Natural killer cell treated with Interleukin-12 subunit alpha and Interleukin-12 subunit beta and Interleukin-15 and Interleukin-18, amount 100 ng/mL, for 72 hours (primary cell): ENCODE measurements at regions not wholly inside any gene's neighbourhood (a gene's known extent, or its start where the extent isn't known, plus 50 kb on each side); places are given as distances from the start of the nearest gene placed in this dataset.

Experiments used
- ATAC-seq, 2 donors: fragments of 150-1000 bp; cut with Tn5 transposase in 1 of 2; sonication (Bioruptor Pico), chemical (Tn5 transposase) in 1 of 2; 2 replicates each; pipeline ENCODE4 v1.10.0; 2021
- DNase-seq: peaks from one replicate; pipeline ENCODE4 v3.0.0; 2022; ENCODE audit warnings: low spot score
- H3K27ac Mint-ChIP-seq, 2 donors: 1 replicate in 1 of 2; 2 replicates in 1 of 2; pipeline ENCODE4 v1.8.0; 2022; ENCODE audit warnings: mixed read lengths in 2 of 2, mild to moderate bottlenecking in 1 of 2, moderate library complexity in 1 of 2
- H3K27me3 Mint-ChIP-seq, 2 donors: 1 replicate in 1 of 2; 2 replicates in 1 of 2; pipeline ENCODE4 v1.8.0; 2022; ENCODE audit warnings: mixed read lengths in 2 of 2
- H3K36me3 Mint-ChIP-seq: one replicate; pipeline ENCODE4 v1.8.0; 2022; ENCODE audit warnings: mixed read lengths
- H3K4me1 Mint-ChIP-seq, 2 donors: 1 replicate in 1 of 2; 2 replicates in 1 of 2; pipeline ENCODE4 v1.8.0; 2022; ENCODE audit warnings: low read depth in 2 of 2, mixed read lengths in 2 of 2, mild to moderate bottlenecking in 1 of 2
- H3K4me3 Mint-ChIP-seq: one replicate; pipeline ENCODE4 v1.8.0; 2022; ENCODE audit warnings: mixed read lengths
- H3K9me3 Mint-ChIP-seq: 2 replicates; pipeline ENCODE4 v1.8.0; 2022; ENCODE audit warnings: mixed read lengths

DNA sequence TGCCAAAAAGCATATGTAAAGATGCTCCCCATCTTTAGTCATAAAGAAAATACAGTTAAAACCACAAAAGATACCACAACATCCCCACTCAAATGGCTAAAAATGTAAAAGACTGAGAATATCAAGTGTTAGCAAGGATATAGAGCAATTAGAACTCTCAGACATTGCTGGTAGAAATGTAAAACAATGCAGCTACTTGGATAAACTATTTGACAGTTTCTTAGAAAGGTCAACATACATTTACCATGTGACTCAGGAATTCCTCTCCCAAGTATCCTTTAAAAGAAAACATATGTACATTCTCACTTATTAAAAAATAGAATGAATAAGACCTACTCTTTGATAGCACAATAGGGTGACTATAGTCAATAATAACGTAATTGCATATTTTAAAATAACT, 173.7 kb downstream of the HNRNPD start:
- ATAC-seq = no peak
- no peaks in the 10 kb centered on the region for H3K4me1 Mint-ChIP-seq
- H3K4me3 Mint-ChIP-seq = no peak overlapping the region
- no peak overlapping the region for H3K27ac Mint-ChIP-seq
- no peaks in the 10 kb centered on the region for H3K36me3 Mint-ChIP-seq
- peaks cover 16 to 38% of the 10 kb centered on the region in 2 donors for H3K27me3 Mint-ChIP-seq
- DNase-seq = no peak
- H3K9me3 Mint-ChIP-seq = no peaks in the 10 kb centered on the region

DNA sequence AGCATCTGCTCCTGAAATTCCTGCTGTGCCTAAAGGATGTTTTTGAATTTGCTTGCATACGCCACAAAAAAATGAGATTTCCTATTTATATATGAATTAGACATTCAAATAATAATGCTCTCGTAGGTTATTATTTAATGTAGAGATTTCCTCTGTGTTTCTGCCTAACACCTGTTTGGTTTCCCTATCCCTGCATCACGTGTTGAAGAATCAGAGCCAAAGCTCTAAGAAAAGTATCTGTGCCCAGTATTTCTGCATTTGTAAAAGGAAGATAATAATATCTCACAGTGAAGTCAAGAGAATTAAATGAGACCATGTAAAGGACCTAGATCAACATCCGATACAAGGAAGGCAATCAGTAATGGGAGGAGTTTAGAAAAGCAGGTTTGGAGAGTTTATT, 179.5 kb downstream of the HNRNPD start:
- Mint-ChIP-seq H3K27ac (no peak overlapping the region), H3K4me3 (no peak overlapping the region), H3K4me1 (no peaks in the 10 kb centered on the region), H3K36me3 (no peaks in the 10 kb centered on the region), H3K9me3 (no peaks in the 10 kb centered on the region), H3K27me3 (peaks cover 2 to 6% of the 10 kb centered on the region in 2 donors)
- ATAC-seq (no peak), DNase-seq (no peak)

GRCh38 chr4:82192017-82192673, 181.6 kb downstream of the HNRNPD start:
- no peak overlapping the region for H3K27ac Mint-ChIP-seq
- no peak overlapping the region for H3K4me3 Mint-ChIP-seq
- H3K4me1 Mint-ChIP-seq = no peaks in the 10 kb centered on the region
- H3K9me3 Mint-ChIP-seq = no peaks in the 10 kb centered on the region
- no peaks in the 10 kb centered on the region for H3K36me3 Mint-ChIP-seq
- DNase-seq (no peak), ATAC-seq (no peak)
- H3K27me3 Mint-ChIP-seq = peaks cover under 1 to 4% of the 10 kb centered on the region in 2 donors

DNA sequence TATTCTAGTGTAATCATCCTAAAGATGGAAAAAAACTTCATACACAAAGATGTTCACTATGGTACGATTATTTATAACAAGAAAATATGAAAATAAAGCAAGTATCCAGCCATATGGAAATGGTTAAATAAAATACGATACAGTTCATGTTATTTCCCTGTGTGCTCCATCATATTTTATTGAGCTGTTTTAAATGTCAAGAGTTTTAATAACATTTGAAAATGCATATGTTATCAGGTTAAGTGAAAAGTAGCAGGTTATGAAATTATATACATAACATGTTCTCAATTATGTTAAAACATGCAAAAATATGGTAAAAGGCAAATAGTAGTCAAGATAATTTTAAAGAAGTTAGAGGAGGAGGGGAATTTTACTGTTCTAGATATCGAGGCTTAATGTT, 192.0 kb downstream of the HNRNPD start:
- H3K27ac Mint-ChIP-seq = no peak overlapping the region
- DNase-seq (no peak), ATAC-seq (no peak)
- peaks cover 8 to 23% of the 10 kb centered on the region in 2 donors for H3K27me3 Mint-ChIP-seq
- H3K9me3 Mint-ChIP-seq = no peaks in the 10 kb centered on the region
- no peak overlapping the region for H3K4me3 Mint-ChIP-seq
- H3K4me1 Mint-ChIP-seq = no peaks in the 10 kb centered on the region
- H3K36me3 Mint-ChIP-seq = no peaks in the 10 kb centered on the region

- H3K27me3 Mint-ChIP-seq = peaks cover 10 to 24% of the 10 kb centered on the region in 2 donors
- peaks cover 9% of the 10 kb centered on the region for H3K9me3 Mint-ChIP-seq
- no peaks in the 10 kb centered on the region for H3K36me3 Mint-ChIP-seq
- DNase-seq (no peak), ATAC-seq (no peak)
- no peak overlapping the region for H3K27ac Mint-ChIP-seq
- H3K4me1 Mint-ChIP-seq = no peaks in the 10 kb centered on the region
- no peak overlapping the region for H3K4me3 Mint-ChIP-seq
Observed at GRCh38 chr4:82172186-82172585, 201.6 kb downstream of the HNRNPD start.

- H3K27me3 Mint-ChIP-seq = peaks cover 9 to 24% of the 10 kb centered on the region in 2 donors
- H3K9me3 Mint-ChIP-seq = peaks cover 9% of the 10 kb centered on the region
- no peak overlapping the region for H3K27ac Mint-ChIP-seq
- ATAC-seq (no peak), DNase-seq (no peak)
- H3K4me3 Mint-ChIP-seq = no peak overlapping the region
- no peaks in the 10 kb centered on the region for H3K4me1 Mint-ChIP-seq
- H3K36me3 Mint-ChIP-seq = no peaks in the 10 kb centered on the region
Observed at GRCh38 chr4:82171531-82172155, 202.1 kb downstream of the HNRNPD start.

GRCh38 chr4:82149750-82150149, 224.0 kb downstream of the HNRNPD start:
- Mint-ChIP-seq H3K27me3 (peaks cover 9 to 11% of the 10 kb centered on the region in 2 donors), H3K4me1 (no peaks in the 10 kb centered on the region), H3K9me3 (peaks cover 4% of the 10 kb centered on the region)

GRCh38 chr4:82145850-82146249, 227.9 kb downstream of the HNRNPD start:
- Mint-ChIP-seq H3K9me3 (no peaks in the 10 kb centered on the region), H3K4me3 (no peak overlapping the region), H3K27ac (no peak overlapping the region), H3K27me3 (peaks cover 0 to 5% of the 10 kb centered on the region in 2 donors), H3K36me3 (no peaks in the 10 kb centered on the region), H3K4me1 (no peaks in the 10 kb centered on the region)
- DNase-seq (no peak), ATAC-seq (no peak)

More at GRCh38 chr4:82149750-82150149, 224.0 kb downstream of the HNRNPD start:
- DNase-seq (no peak), ATAC-seq (no peak)
- no peak overlapping the region for H3K27ac Mint-ChIP-seq
- H3K36me3 Mint-ChIP-seq = peaks cover 18% of the 10 kb centered on the region
- no peak overlapping the region for H3K4me3 Mint-ChIP-seq

- Mint-ChIP-seq H3K27me3 (peaks cover 2 to 6% of the 10 kb centered on the region in 2 donors), H3K27ac (no peak overlapping the region), H3K9me3 (no peaks in the 10 kb centered on the region), H3K4me3 (no peak overlapping the region), H3K36me3 (no peaks in the 10 kb centered on the region), H3K4me1 (peaks cover 0 to 3% of the 10 kb centered on the region in 2 donors)
- no peak for DNase-seq
- no peak for ATAC-seq
Observed at GRCh38 chr4:82140422-82140821, 233.4 kb downstream of the HNRNPD start.

DNA sequence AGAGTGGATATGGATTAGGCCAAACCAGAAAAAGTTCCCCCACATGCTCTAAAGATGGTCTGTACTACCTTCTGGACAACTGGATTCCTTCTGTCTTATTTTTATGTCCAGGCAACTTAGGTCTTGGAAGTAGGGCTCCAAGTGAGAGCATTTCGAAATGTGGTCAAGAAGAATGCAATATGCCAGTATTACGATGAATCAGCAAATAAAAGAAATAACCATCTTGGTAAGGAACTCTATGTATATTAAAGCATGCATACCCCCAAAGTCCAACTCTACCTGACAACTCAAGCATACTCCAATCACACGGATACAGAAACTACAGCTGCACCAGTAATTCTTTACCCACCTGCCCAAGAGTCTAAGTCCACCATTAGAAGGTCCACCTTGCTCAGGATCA, 234.5 kb downstream of the HNRNPD start:
- H3K27ac Mint-ChIP-seq = no peak overlapping the region
- H3K36me3 Mint-ChIP-seq = no peaks in the 10 kb centered on the region
- H3K4me3 Mint-ChIP-seq = no peak overlapping the region
- DNase-seq = no peak
- ATAC-seq = no peak
- peaks cover 2 to 6% of the 10 kb centered on the region in 2 donors for H3K27me3 Mint-ChIP-seq
- H3K9me3 Mint-ChIP-seq = no peaks in the 10 kb centered on the region
- peaks cover 0 to 3% of the 10 kb centered on the region in 2 donors for H3K4me1 Mint-ChIP-seq

DNA sequence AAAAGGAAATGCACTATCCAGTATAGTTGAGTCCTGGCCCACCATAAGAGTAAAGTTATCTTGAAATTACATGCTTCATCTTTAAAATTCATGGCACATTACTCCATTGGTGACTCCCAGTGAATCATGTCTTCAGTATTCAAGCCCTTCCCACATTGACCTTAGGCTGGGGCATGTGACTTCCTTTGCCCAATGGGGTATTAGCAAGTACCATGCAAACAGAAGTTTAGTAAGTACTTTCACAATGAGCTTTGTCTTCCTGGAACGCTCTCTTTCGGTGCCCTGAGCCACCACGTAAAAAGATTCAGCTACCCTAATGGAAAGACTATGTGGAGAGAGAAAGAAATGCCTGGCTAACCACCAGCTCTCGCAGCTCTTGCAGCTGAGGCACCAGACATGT, 235.4 kb downstream of the HNRNPD start:
- H3K27ac Mint-ChIP-seq = no peak overlapping the region
- peaks cover 0 to 3% of the 10 kb centered on the region in 2 donors for H3K4me1 Mint-ChIP-seq
- peaks cover 2 to 6% of the 10 kb centered on the region in 2 donors for H3K27me3 Mint-ChIP-seq
- ATAC-seq (no peak), DNase-seq (no peak)
- no peaks in the 10 kb centered on the region for H3K9me3 Mint-ChIP-seq
- H3K4me3 Mint-ChIP-seq = no peak overlapping the region
- no peaks in the 10 kb centered on the region for H3K36me3 Mint-ChIP-seq

GRCh38 chr4:82136161-82136801, 237.5 kb downstream of the HNRNPD start:
- Mint-ChIP-seq H3K36me3 (no peaks in the 10 kb centered on the region), H3K27me3 (peaks cover 0 to 6% of the 10 kb centered on the region in 2 donors), H3K27ac (no peak overlapping the region), H3K4me3 (no peak overlapping the region), H3K4me1 (peaks cover 0 to 3% of the 10 kb centered on the region in 2 donors), H3K9me3 (no peaks in the 10 kb centered on the region)
- DNase-seq (no peak), ATAC-seq (no peak)

DNA sequence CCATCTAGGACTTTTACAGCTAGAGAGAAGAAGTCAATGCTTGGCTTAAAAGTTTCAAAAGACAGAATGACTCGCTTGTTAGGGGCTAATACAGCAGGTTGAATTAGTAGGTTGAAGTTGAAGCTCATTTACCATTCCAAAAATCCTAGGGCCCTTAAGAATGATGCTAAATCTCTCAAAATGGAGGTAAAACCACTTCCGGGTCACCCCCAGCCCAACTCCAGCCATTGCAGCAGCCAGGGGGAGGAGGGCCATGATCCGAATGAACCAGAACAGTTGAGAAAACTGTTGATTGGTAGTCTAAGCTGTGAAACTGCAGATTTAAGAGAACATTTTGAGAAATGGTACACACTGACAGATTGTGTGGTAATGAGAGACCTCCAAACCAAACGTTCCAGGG, 245.4 kb downstream of the HNRNPD start:
- H3K36me3 Mint-ChIP-seq = no peaks in the 10 kb centered on the region
- no peak overlapping the region for H3K27ac Mint-ChIP-seq
- no peak overlapping the region for H3K4me3 Mint-ChIP-seq
- H3K27me3 Mint-ChIP-seq = peaks cover 11 to 18% of the 10 kb centered on the region in 2 donors
- H3K9me3 Mint-ChIP-seq = no peaks in the 10 kb centered on the region
- no peaks in the 10 kb centered on the region for H3K4me1 Mint-ChIP-seq
- ATAC-seq (no peak), DNase-seq (no peak)

DNA sequence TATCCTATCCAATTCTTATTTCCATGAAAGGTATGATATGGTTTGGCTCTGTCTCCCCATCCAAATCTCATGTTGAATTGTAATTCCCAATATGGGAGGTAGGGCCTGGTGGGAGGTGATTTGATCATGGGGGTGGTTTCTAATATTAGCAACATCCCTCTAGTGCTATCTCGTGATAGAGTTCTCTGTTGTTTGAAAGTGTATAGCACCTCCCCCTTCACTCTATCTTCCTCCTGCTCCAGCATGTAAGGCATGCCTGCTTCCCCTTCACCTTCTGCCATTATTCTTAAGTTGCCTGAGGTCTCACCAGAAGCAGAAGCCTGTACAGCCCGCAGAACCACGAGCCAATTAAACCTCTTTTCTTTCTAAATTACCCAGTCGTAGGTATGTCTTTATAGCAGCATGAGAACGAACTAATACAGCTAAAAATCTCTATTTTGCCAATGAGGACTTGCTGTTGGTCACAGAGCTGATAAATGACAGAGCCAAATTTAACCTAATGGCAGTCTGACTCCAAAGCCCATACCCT, 247.2 kb downstream of the HNRNPD start:
- ATAC-seq (no peak), DNase-seq (no peak)
- no peaks in the 10 kb centered on the region for H3K4me1 Mint-ChIP-seq
- H3K27me3 Mint-ChIP-seq = peaks cover 11 to 18% of the 10 kb centered on the region in 2 donors
- H3K9me3 Mint-ChIP-seq = no peaks in the 10 kb centered on the region
- H3K4me3 Mint-ChIP-seq = no peak overlapping the region
- no peak overlapping the region for H3K27ac Mint-ChIP-seq
- no peaks in the 10 kb centered on the region for H3K36me3 Mint-ChIP-seq
